ENCODE measurements at regions not wholly inside any gene's neighbourhood (a gene's known extent, or its start where the extent isn't known, plus 50 kb on each side); places are given as distances from the start of the nearest gene placed in this dataset.

DNA sequence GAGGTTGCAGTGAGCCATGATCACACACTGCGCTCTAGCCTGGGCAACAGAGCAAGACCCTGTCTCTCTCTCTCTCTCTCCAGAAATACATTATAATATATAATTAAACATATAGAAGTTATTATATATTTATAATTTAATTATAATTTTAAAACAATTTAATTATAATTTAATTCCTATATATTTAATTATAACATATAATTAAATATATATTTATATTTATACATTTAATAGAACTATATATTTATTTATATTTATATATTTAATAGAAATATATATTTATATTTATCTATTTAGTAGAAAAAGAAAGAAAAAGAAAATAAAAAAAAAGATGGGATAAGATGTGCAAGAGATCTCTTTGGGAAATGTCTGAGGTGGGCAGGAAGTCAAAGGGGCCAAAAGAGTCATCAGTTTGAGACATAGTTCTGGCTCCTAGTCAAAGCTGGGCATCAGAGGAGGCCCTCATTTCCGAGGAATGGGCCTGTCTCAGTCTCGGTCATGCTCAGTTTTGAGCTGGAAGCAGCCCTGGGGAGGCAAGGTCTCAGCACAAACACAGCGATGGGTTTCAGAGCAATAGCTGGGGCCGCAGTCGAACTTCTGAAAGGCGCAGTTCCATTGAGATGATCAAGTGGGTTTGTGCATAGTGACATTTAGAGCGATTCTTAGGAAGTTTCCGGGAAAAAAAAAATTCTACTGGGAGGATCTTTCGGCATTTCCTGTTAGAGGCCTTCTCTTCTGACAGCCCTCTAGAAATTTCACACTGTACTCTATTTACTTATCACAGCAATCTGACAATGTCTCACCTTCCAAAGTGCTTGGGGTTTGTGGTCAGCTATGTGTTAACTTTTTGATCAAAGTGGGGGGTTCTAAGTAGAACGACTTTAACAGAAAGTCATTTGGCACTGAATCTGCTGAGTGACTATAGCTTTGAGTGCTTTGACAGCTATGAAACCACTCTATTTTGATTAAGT lies 58.7 kb upstream of the GZMB start:
- DNase-seq: no peak

DNA sequence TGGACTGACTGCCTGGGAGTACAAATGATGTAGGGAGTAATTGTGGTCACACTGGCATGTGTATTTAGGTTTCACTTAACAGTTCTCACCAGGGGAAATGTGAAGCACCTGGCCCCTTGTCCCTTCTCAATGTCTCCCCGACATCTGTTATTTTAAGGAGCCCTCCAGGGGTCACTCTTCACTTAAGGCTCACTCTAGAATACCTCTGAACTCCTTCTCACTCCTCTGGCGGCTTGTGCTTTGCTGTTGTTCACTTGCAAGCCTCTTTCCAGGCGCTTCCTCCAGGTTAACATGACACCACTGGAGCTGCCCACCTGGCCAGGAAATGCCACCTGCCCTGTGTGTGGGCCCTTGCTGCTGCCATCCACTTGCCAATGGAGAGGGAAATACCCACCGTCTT lies 56.5 kb upstream of the GZMB start:
- no peak for DNase-seq

DNA sequence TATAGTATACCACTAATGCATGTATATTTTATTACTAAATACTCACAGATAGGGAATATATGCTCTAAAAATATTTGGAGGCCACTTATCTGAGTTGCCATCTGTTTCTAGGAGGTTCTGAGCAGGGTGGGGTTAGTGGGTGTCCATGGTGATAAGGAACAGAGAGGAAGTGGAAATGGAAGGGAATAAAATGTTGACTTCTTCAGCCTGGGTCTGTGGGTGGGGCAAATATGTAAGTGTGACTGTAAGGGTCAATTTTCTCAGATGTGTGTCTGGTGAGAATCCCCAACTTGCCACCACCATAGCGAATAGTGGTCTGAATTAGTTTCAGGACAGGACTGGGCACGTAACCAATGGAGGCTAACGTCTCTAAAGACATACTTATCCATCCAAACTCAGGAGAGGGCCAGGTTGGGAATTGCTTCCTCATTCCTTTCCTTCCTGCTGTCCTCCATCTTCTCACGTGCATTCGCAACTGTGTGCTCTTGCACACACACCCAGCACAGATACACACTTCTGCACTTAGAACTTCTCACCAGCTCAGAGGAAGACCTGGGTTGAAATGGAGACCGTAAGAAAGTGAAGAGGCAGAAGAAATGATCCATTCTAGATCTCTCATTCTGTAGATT lies 54.2 kb upstream of the GZMB start:
- no peak for DNase-seq
